Gastroesophageal sphincter (tissue), 3 donors: ENCODE measurements at regions not wholly inside any gene's neighbourhood (a gene's known extent, or its start where the extent isn't known, plus 50 kb on each side); places are given as distances from the start of the nearest gene placed in this dataset.

Experiments
- POLR2A ChIP-seq, 2 donors: fragments of 450-650 bp; IDR thresholded peaks; one replicate each; pipeline ENCODE4 v1.6.1; 2017; ENCODE audit warnings: antibody characterized with exemption in 2 of 2, mild to moderate bottlenecking in 2 of 2, moderate library complexity in 1 of 2
- POLR2AphosphoS5 ChIP-seq: sonication (generic); formaldehyde crosslinking; IDR thresholded peaks from one replicate; pipeline ENCODE4 v1.6.1; 2017; ENCODE audit warnings: antibody characterized with exemption
- TF ChIP-seq, protein P1 (sequence below), 4 experiments: fragments of 200-600 bp in 2 of 4; fragments of 450-650 bp in 2 of 4; sonication (generic) in 1 of 4; IDR thresholded peaks; one replicate each; pipeline ENCODE4 v1.5.1; 2017 to 2019; ENCODE audit warnings: antibody characterized with exemption in 4 of 4, mild to moderate bottlenecking in 2 of 4, moderate library complexity in 2 of 4

GRCh38 chr6:115055579-115055978 lies 712.8 kb upstream of the HS3ST5 start:
- TF ChIP-seq, protein P1, sequence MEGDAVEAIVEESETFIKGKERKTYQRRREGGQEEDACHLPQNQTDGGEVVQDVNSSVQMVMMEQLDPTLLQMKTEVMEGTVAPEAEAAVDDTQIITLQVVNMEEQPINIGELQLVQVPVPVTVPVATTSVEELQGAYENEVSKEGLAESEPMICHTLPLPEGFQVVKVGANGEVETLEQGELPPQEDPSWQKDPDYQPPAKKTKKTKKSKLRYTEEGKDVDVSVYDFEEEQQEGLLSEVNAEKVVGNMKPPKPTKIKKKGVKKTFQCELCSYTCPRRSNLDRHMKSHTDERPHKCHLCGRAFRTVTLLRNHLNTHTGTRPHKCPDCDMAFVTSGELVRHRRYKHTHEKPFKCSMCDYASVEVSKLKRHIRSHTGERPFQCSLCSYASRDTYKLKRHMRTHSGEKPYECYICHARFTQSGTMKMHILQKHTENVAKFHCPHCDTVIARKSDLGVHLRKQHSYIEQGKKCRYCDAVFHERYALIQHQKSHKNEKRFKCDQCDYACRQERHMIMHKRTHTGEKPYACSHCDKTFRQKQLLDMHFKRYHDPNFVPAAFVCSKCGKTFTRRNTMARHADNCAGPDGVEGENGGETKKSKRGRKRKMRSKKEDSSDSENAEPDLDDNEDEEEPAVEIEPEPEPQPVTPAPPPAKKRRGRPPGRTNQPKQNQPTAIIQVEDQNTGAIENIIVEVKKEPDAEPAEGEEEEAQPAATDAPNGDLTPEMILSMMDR (IDR thresholded peaks at IDR 0.05) = no peak
- no peak for TF ChIP-seq POLR2A (IDR thresholded peaks at IDR 0.05)
- TF ChIP-seq POLR2AphosphoS5 = no peak
